ENCODE measurements at regions not wholly inside any gene's neighbourhood (a gene's known extent, or its start where the extent isn't known, plus 50 kb on each side); places are given as distances from the start of the nearest gene placed in this dataset.

GRCh38 chr20:4352348-4352747, 103.3 kb upstream of the ADRA1D start (continued):
- TF ChIP-seq BCL11A (IDR thresholded peaks at IDR 0.05; ENCODE audit: low read depth in 2 of 2, low read length in 2 of 2) = no peak
- no peak for TF ChIP-seq SIX5 (IDR thresholded peaks at IDR 0.05; ENCODE audit: low read depth, low read length)
- TF ChIP-seq SP1 (IDR thresholded peaks at IDR 0.05; ENCODE audit: low read depth, low read length) = no peak

All from H1 (cell line).